Pons (tissue), 1 donor: ENCODE measurements at regions not wholly inside any gene's neighbourhood (a gene's known extent, or its start where the extent isn't known, plus 50 kb on each side); places are given as distances from the start of the nearest gene placed in this dataset.
"Not testable (repeated sequence)": the region's sequence is repeated elsewhere in the genome, so short reads cannot be mapped to it uniquely, and the experiment has no call there.

ENCODE experiments used
- DNase-seq: peaks from one replicate; pipeline ENCODE4 v3.0.0-alpha.2; 2016; ENCODE audit warnings: low spot score

DNA sequence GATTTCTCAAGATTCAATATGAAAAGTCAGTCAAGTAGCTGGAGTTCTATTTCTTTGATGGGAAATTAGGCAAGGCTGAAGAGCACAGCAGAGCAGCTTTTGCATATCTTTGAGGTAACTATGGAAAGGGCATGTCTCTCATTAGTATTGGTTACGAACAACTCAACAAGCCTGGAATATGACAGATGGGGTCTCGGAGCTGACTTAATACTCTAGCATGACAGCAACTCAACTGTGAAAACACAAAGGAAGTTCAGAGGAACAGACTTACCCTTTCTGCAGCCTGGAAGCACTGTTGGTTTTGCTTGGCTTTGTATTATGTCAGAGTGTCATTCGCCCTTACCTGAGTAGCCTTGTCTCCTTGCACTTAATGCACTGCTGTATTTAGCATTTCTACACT lies 79.9 kb upstream of the AADAT start:
- DNase-seq = no peak

DNA sequence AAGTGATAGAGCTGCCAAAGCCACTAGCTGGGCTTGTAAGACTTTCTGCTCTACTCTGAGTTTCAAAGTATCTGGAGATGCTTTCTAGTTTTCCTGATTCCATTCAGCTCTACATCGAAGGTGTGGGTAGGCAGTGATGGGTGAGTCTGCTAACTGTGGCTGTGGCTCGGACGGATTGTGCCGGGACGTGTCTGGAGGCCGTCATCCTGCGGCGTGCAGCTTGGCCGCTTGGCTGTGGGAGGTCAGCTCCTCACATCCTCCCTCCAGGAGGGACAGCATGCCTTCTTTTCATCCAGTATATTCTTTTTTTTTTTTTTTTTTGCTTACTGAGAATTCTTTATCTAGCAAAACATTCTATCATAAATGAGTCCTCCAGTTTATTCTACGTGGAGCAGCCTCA lies 77.9 kb upstream of the AADAT start:
- no peak for DNase-seq

DNA sequence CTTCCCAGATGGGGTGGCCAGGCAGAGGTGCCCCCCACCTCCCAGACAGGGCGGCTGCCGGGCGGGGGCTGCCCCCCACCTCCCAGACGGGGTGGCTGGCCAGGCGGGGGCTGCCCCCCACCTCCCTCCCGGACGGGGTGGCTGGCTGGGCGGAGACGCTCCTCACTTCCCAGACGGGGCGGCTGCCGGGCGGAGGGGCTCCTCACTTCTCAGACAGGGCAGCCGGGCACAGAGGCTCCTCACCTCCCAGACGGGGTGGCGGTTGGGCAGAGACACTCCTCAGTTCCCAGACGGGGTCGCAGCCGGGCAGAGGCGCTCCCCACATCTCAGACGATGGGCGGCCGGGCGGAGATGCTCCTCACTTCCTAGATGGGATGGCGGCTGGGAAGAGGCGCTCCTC lies 76.4 kb upstream of the AADAT start:
- DNase-seq = not testable (repeated sequence)

DNA sequence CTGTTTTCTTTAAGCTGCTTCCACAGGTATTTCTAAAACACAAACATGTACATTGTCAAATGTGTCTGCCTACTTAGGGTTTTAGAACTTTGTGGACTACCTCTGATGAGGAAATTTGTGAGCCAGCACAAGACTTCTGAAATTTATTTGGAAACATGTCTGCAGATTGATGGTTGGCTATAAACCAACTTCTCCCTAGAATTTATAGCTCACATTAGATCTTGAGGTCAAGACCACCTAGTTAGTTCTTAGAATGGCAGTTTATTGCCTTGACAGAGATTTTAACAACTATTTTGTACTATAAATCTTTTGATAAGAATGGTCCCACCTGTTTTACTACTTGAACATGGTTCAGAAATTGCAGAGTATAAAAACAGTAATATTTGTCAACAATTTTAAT lies 72.7 kb upstream of the AADAT start:
- no peak for DNase-seq

DNA sequence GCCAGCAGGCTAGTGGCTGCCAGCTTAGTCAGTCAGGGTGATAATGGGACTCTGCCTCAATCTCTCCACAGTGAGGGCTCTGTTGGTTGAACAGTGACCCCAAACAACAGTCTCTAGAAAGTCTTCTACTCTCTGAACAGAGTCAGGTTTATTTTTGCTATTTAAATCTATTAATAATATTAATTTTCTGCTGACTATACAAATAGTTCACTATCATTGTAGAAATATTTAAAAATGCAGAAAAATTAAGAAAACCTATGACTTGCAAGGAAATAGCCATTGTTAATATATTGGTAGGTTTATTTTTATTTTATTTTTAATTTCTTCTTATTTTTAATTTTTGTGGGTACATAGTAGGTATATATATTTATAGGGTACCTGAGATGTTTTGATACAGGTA lies 67.9 kb upstream of the AADAT start:
- DNase-seq = no peak

DNA sequence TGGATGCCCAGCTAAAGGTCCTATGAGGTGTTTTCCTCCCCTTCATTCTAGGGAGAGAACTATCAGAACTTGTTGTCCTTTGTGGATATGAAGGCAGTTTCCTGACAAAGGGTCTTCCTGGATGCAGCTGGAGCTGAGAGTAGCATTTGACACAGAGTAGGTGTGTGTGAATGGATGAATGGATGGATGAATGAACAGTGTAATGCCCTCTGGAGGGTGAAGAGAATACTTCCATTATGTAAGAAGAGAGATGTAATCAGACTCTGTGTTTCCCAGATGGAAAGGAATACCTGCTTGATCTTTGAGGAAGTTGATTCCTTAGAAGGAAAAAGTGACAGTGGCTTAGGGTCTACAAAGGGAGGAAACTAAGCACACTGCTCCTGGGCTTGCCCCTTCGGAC lies 55.4 kb upstream of the AADAT start:
- no peak for DNase-seq

DNA sequence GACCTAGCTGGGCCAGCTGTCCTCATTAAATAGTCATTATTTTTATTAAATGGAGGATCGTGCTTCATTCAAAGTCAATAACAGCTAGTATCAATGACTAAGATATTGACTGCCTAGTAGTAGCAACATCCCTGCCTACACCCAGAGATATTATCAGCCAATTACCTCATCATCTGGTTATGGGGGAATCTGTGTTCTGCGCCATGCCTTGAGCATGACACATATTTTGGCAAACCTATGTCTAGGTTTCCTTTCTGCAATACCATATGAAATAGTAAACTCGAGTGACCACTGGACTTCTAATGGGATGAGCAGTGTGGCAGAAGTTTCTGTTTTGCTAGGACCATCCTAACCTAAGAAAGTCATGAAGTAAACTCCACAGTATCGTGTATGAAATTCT lies 50.0 kb upstream of the AADAT start:
- no peak for DNase-seq
